ENCODE measurements at regions not wholly inside any gene's neighbourhood (a gene's known extent, or its start where the extent isn't known, plus 50 kb on each side); places are given as distances from the start of the nearest gene placed in this dataset.

- no peak for DNase-seq (ENCODE audit: low read depth in 1 of 2, low spot score in 1 of 2)
Observed at GRCh38 chr17:5784791-5785190, 200.5 kb upstream of the NLRP1 start.

GRCh38 chr17:5785338-5785737 is 201.0 kb upstream of the NLRP1 start:
- DNase-seq (ENCODE audit: low read depth in 1 of 2, low spot score in 1 of 2) = no peak

GRCh38 chr17:5785867-5786509 is 201.7 kb upstream of the NLRP1 start:
- no peak for DNase-seq (ENCODE audit: low read depth in 1 of 2, low spot score in 1 of 2)

GRCh38 chr17:5786510-5786875 is 202.2 kb upstream of the NLRP1 start:
- no peak for DNase-seq (ENCODE audit: low read depth in 1 of 2, low spot score in 1 of 2)

- no peak for DNase-seq (ENCODE audit: low read depth in 1 of 2, low spot score in 1 of 2)
Observed at GRCh38 chr17:5788266-5788900, 204.1 kb upstream of the NLRP1 start.

GRCh38 chr17:5789528-5789927 is 205.2 kb upstream of the NLRP1 start:
- DNase-seq (ENCODE audit: low read depth in 1 of 2, low spot score in 1 of 2) = no peak

GRCh38 chr17:5793157-5793556 is 208.8 kb upstream of the NLRP1 start:
- no peak for DNase-seq (ENCODE audit: low read depth in 1 of 2, low spot score in 1 of 2)

GRCh38 chr17:5793899-5794298 is 209.6 kb upstream of the NLRP1 start:
- no peak for DNase-seq (ENCODE audit: low read depth in 1 of 2, low spot score in 1 of 2)

- DNase-seq (ENCODE audit: low read depth in 1 of 2, low spot score in 1 of 2) = no peak
Observed at GRCh38 chr17:5794385-5794784, 210.1 kb upstream of the NLRP1 start.

GRCh38 chr17:5794881-5795506 is 210.7 kb upstream of the NLRP1 start:
- DNase-seq (ENCODE audit: low read depth in 1 of 2, low spot score in 1 of 2) = no peak

GRCh38 chr17:5797447-5798050 is 213.2 kb upstream of the NLRP1 start:
- no peak for DNase-seq (ENCODE audit: low read depth in 1 of 2, low spot score in 1 of 2)

GRCh38 chr17:5798094-5798493 is 213.8 kb upstream of the NLRP1 start:
- DNase-seq (ENCODE audit: low read depth in 1 of 2, low spot score in 1 of 2) = no peak

- DNase-seq (ENCODE audit: low read depth in 1 of 2, low spot score in 1 of 2) = no peak
Observed at GRCh38 chr17:5800131-5800530, 215.8 kb upstream of the NLRP1 start.

- DNase-seq (ENCODE audit: low read depth in 1 of 2, low spot score in 1 of 2) = no peak
Observed at GRCh38 chr17:5800646-5801045, 216.3 kb upstream of the NLRP1 start.

- no peak for DNase-seq (ENCODE audit: low read depth in 1 of 2, low spot score in 1 of 2)
Observed at GRCh38 chr17:5804251-5804650, 219.9 kb upstream of the NLRP1 start.

- DNase-seq (ENCODE audit: low read depth in 1 of 2, low spot score in 1 of 2) = no peak
Observed at GRCh38 chr17:5809056-5809455, 224.7 kb upstream of the NLRP1 start.

GRCh38 chr17:5809580-5810188 is 225.4 kb upstream of the NLRP1 start:
- no peak for DNase-seq (ENCODE audit: low read depth in 1 of 2, low spot score in 1 of 2)

GRCh38 chr17:5812590-5812989 is 228.3 kb upstream of the NLRP1 start:
- DNase-seq (ENCODE audit: low read depth in 1 of 2, low spot score in 1 of 2) = no peak

GRCh38 chr17:5813357-5813756 is 229.0 kb upstream of the NLRP1 start:
- DNase-seq (ENCODE audit: low read depth in 1 of 2, low spot score in 1 of 2) = no peak

- no peak for DNase-seq (ENCODE audit: low read depth in 1 of 2, low spot score in 1 of 2)
Observed at GRCh38 chr17:5815396-5815795, 231.1 kb upstream of the NLRP1 start.

GRCh38 chr17:5816491-5817070 is 232.3 kb upstream of the NLRP1 start:
- DNase-seq (ENCODE audit: low read depth in 1 of 2, low spot score in 1 of 2) = no peak
